ENCODE measurements at regions not wholly inside any gene's neighbourhood (a gene's known extent, or its start where the extent isn't known, plus 50 kb on each side); places are given as distances from the start of the nearest gene placed in this dataset.

DNA sequence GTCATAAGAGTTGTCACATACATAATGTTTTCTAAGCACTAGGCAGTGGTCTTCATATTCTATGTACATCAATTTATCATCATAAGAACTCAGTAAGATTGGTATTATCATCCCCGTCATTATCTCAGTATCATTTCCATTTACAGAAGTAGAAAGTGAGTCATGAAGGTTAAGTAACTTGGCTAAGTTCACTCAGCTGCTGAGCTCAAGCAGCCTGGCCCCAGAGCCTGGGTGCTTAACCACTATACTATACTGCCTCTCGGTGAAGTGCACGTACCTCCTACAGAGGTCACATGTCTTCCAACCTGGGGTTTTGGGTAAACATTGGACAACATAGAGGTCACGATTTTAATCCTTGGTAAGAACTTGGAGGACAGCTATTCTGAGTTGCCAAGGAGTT lies 161.5 kb upstream of the GATB start:
- TF ChIP-seq, protein P1, sequence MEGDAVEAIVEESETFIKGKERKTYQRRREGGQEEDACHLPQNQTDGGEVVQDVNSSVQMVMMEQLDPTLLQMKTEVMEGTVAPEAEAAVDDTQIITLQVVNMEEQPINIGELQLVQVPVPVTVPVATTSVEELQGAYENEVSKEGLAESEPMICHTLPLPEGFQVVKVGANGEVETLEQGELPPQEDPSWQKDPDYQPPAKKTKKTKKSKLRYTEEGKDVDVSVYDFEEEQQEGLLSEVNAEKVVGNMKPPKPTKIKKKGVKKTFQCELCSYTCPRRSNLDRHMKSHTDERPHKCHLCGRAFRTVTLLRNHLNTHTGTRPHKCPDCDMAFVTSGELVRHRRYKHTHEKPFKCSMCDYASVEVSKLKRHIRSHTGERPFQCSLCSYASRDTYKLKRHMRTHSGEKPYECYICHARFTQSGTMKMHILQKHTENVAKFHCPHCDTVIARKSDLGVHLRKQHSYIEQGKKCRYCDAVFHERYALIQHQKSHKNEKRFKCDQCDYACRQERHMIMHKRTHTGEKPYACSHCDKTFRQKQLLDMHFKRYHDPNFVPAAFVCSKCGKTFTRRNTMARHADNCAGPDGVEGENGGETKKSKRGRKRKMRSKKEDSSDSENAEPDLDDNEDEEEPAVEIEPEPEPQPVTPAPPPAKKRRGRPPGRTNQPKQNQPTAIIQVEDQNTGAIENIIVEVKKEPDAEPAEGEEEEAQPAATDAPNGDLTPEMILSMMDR (IDR thresholded peaks at IDR 0.05), result no peak
- TF ChIP-seq POLR2A (IDR thresholded peaks at IDR 0.05) (no peak), POLR2AphosphoS5 (IDR thresholded peaks at IDR 0.05) (no peak)
- WGBS, result 79% methylated on average over 4 of the region's 4 CpGs

DNA sequence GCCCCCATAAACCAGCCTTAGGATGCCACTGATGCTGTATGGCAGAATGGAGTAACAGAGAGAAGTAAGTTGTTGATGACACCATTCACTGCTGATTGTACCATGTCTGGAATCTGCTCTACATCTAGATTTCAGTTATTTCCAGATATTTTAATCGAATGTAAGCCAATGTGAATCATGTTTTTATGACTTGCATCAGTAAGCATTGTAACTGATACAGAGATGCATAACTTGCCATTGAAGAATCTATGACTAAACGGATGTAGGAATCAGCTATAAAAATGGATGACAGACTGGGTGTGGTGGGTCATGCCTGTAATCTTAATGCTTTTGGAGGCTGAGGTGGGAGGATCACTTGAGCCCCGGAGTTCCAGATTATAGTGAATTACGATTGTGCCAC lies 161.0 kb upstream of the GATB start:
- no peak overlapping the region for H3K4me3 ChIP-seq
- 78% methylated on average over 4 of the region's 4 CpGs for WGBS
- TF ChIP-seq POLR2A (IDR thresholded peaks at IDR 0.05), result no peak
- TF ChIP-seq POLR2AphosphoS5 (IDR thresholded peaks at IDR 0.05), result no peak
- TF ChIP-seq, protein P1 (IDR thresholded peaks at IDR 0.05), result no peak
- no peaks in the 10 kb centered on the region for H3K9me3 ChIP-seq
- intact Hi-C loops (cut with DNase I), result no loop called here
- DNase-seq (ENCODE audit: low spot score), result no peak
- H3K36me3 ChIP-seq, result no peaks in the 10 kb centered on the region
- H3K27me3 ChIP-seq (replicated peaks; ENCODE audit: insufficient read depth), result no peaks in the 10 kb centered on the region
- H3K4me1 ChIP-seq (replicated peaks), result no peaks in the 10 kb centered on the region
- no peak overlapping the region for H3K27ac ChIP-seq

More for the DNA sequence above, 161.5 kb upstream of the GATB start:
- no peak for DNase-seq (ENCODE audit: low spot score)
- Histone ChIP-seq H3K27me3 (replicated peaks; ENCODE audit: insufficient read depth) (no peaks in the 10 kb centered on the region), H3K9me3 (no peaks in the 10 kb centered on the region), H3K27ac (no peak overlapping the region), H3K36me3 (no peaks in the 10 kb centered on the region), H3K4me1 (replicated peaks) (no peaks in the 10 kb centered on the region), H3K4me3 (no peak overlapping the region)
- intact Hi-C loops (cut with DNase I), result no loop called here

DNA sequence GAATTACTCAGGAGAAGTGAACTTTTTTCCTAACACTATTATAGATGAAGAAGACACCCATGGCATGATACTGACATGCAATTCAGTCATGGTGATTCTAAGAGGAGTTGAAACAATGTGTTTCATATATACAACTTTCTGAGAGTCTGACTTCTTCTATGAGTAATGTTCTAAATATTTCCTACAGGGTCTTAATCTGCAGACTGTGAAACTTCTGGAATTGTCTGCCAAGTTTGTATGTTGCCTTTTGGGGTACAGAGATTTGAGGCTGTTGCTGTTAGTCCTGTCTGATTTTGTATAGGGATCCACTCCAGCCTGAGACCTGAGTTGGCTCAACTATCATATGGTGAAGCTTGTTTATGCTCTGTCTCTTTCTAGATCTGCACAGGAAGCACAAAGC lies 160.6 kb upstream of the GATB start:
- Histone ChIP-seq H3K4me1 (replicated peaks) (no peaks in the 10 kb centered on the region), H3K36me3 (no peaks in the 10 kb centered on the region), H3K27me3 (replicated peaks; ENCODE audit: insufficient read depth) (no peaks in the 10 kb centered on the region), H3K4me3 (no peak overlapping the region), H3K27ac (no peak overlapping the region), H3K9me3 (no peaks in the 10 kb centered on the region)
- TF ChIP-seq POLR2A (IDR thresholded peaks at IDR 0.05) (no peak), POLR2AphosphoS5 (IDR thresholded peaks at IDR 0.05) (no peak)
- TF ChIP-seq, protein P1 (IDR thresholded peaks at IDR 0.05), result no peak
- no peak for DNase-seq (ENCODE audit: low spot score)
- intact Hi-C loops (cut with DNase I), result no loop called here

DNA sequence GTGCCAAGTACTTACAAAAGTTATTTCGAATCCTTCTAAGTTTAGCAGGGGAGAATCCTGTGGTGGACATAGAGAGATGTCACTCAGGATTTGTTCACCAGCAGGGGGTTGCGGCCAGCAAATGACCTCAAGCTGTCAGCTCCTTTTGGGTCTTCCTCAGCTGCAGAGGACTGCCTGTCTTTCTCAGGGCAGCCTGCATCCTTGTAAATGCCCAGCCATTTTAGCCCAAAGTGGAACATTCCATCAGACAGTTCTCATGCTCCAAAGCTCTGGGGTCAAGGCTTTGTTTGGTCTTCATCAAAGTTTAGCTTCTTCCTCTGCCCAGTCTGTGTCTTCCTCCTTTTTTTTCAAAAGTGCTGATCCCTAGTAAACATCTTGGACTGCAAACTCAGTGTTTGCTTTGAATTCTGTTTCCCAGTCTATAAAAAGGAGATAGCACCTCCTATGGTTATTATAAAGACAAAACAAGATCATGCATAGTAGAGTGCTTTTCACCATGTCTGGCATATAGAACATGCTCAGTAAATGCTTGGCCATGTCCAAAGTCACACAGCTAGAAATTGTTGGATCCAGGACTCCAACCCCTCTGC lies 156.4 kb upstream of the GATB start:
- no peaks in the 10 kb centered on the region for H3K27me3 ChIP-seq (replicated peaks; ENCODE audit: insufficient read depth)
- H3K4me1 ChIP-seq (replicated peaks), result no peaks in the 10 kb centered on the region
- H3K9me3 ChIP-seq, result no peaks in the 10 kb centered on the region
- DNase-seq (ENCODE audit: low spot score), result no peak
- intact Hi-C loops (cut with DNase I), result no loop called here
- 81% methylated on average over 2 of the region's 2 CpGs for WGBS
- H3K27ac ChIP-seq, result no peak overlapping the region
- TF ChIP-seq, protein P1 (IDR thresholded peaks at IDR 0.05), result no peak
- TF ChIP-seq POLR2A (IDR thresholded peaks at IDR 0.05), result no peak
- TF ChIP-seq POLR2AphosphoS5 (IDR thresholded peaks at IDR 0.05), result no peak
- H3K4me3 ChIP-seq, result no peak overlapping the region
- no peaks in the 10 kb centered on the region for H3K36me3 ChIP-seq

DNA sequence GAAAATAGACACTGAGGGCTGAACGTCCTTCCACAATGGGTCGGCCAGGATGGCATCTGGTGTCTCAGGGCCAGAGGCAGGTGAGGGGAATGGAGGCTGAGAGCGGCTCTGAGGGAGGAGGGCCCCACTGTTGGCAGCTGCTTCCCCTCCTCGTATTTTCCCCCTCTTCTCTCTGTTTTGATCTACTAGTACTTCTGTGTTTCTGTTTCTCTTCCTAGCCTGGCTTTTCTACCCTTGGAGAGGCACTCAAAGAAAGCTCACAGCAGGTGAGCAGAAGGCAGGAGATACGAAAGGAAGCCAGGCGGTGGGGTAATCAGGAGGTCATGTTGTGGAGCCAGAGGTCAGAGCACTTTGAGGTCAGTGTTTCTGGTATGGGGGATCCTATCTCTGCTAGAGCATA lies 151.8 kb upstream of the GATB start:
- H3K36me3 ChIP-seq, result no peaks in the 10 kb centered on the region
- WGBS, result 73% methylated on average over 6 of the region's 6 CpGs
- H3K4me1 ChIP-seq (replicated peaks), result no peaks in the 10 kb centered on the region
- no peaks in the 10 kb centered on the region for H3K27me3 ChIP-seq (replicated peaks; ENCODE audit: insufficient read depth)
- no peak overlapping the region for H3K27ac ChIP-seq
- no peak for DNase-seq (ENCODE audit: low spot score)
- H3K9me3 ChIP-seq, result no peaks in the 10 kb centered on the region
- TF ChIP-seq, protein P1 (IDR thresholded peaks at IDR 0.05), result no peak
- TF ChIP-seq POLR2A (IDR thresholded peaks at IDR 0.05), result no peak
- TF ChIP-seq POLR2AphosphoS5 (IDR thresholded peaks at IDR 0.05), result no peak
- H3K4me3 ChIP-seq, result no peak overlapping the region
- intact Hi-C loops (cut with DNase I), result no loop called here
